Esophagus muscularis mucosa (tissue), 4 donors: ENCODE measurements at regions not wholly inside any gene's neighbourhood (a gene's known extent, or its start where the extent isn't known, plus 50 kb on each side); places are given as distances from the start of the nearest gene placed in this dataset.

ENCODE experiments used
- DNase-seq: peaks from one replicate; pipeline ENCODE4 v3.0.0-alpha.2; 2017; ENCODE audit errors: extremely low spot score
- H3K27ac ChIP-seq, 4 donors: fragments of 200-600 bp; sonication (generic); replicated peaks in 1 of 4; 1 replicate in 3 of 4; 2 replicates in 1 of 4; pipeline ENCODE4 v1.5.1; 2016 to 2019; ENCODE audit warnings: mild to moderate bottlenecking in 1 of 4
- H3K27me3 ChIP-seq, 4 donors: fragments of 200-600 bp; sonication (generic); one replicate each; pipeline versions ENCODE4 v1.5.1 to v1.6.0; 2016 to 2019
- H3K36me3 ChIP-seq, 4 donors: fragments of 200-600 bp; sonication (generic); one replicate each; pipeline ENCODE4 v1.5.1; 2016 to 2019
- H3K4me1 ChIP-seq, 4 donors: fragments of 200-600 bp; sonication (generic); one replicate each; pipeline ENCODE4 v1.5.1; 2016 to 2019
- H3K4me3 ChIP-seq, 4 donors: fragments of 200-600 bp; sonication (generic); 1 replicate in 2 of 4; 2 replicates in 2 of 4; pipeline ENCODE4 v1.5.1; 2016 to 2019; ENCODE audit warnings: mild to moderate bottlenecking in 4 of 4, moderate library complexity in 1 of 4
- H3K9me3 ChIP-seq, 4 donors: fragments of 200-600 bp; sonication (generic); 1 replicate in 3 of 4; 2 replicates in 1 of 4; pipeline ENCODE4 v1.5.1; 2016 to 2019
- EP300 ChIP-seq: sonication (generic); formaldehyde crosslinking; IDR thresholded peaks from one replicate; pipeline ENCODE4 v1.6.1; 2017; ENCODE audit warnings: antibody characterized with exemption
- POLR2A ChIP-seq: fragments of 450-650 bp; IDR thresholded peaks from one replicate; pipeline ENCODE4 v1.6.1; 2017; ENCODE audit warnings: antibody characterized with exemption, moderate library complexity, mild to moderate bottlenecking, low read depth
- POLR2AphosphoS5 ChIP-seq, 2 donors: sonication (generic); formaldehyde crosslinking; IDR thresholded peaks; one replicate each; pipeline ENCODE4 v1.6.1; 2017; ENCODE audit warnings: antibody characterized with exemption in 2 of 2
- WGBS: methylation state at CpG from one replicate; pipeline ENCODE4 v1.1.5; 2018; 5-methylcytosine and 5-hydroxymethylcytosine counted together
- intact Hi-C: fragments of 100-400 bp; cut with DNase I; formaldehyde crosslinking; loops from one replicate; pipeline ENCODE4 v1.15.1; 2023
- TF ChIP-seq, protein P1 (sequence below), 3 experiments: fragments of 200-600 bp in 2 of 3; fragments of 450-650 bp in 1 of 3; sonication (generic) in 2 of 3; IDR thresholded peaks; one replicate each; pipeline ENCODE4 v1.5.1; 2017 to 2019; ENCODE audit warnings: antibody characterized with exemption in 3 of 3, mild to moderate bottlenecking in 2 of 3, moderate library complexity in 1 of 3

GRCh38 chr2:18883616-18884456 is 294.5 kb upstream of the NT5C1B start:
- 67% methylated on average over 3 of the region's 3 CpGs for WGBS
- Histone ChIP-seq H3K36me3 (no peaks in the 10 kb centered on the region), H3K27me3 (no peaks in the 10 kb centered on the region), H3K27ac (no peak overlapping the region), H3K4me3 (no peak overlapping the region), H3K9me3 (no peaks in the 10 kb centered on the region), H3K4me1 (peaks cover 0 to 5% (median 0%) of the 10 kb centered on the region in 4 donors)
- no peak for DNase-seq
- TF ChIP-seq, protein P1, sequence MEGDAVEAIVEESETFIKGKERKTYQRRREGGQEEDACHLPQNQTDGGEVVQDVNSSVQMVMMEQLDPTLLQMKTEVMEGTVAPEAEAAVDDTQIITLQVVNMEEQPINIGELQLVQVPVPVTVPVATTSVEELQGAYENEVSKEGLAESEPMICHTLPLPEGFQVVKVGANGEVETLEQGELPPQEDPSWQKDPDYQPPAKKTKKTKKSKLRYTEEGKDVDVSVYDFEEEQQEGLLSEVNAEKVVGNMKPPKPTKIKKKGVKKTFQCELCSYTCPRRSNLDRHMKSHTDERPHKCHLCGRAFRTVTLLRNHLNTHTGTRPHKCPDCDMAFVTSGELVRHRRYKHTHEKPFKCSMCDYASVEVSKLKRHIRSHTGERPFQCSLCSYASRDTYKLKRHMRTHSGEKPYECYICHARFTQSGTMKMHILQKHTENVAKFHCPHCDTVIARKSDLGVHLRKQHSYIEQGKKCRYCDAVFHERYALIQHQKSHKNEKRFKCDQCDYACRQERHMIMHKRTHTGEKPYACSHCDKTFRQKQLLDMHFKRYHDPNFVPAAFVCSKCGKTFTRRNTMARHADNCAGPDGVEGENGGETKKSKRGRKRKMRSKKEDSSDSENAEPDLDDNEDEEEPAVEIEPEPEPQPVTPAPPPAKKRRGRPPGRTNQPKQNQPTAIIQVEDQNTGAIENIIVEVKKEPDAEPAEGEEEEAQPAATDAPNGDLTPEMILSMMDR (IDR thresholded peaks at IDR 0.05): peak in 1 of 3 experiments; percentile 46
- TF ChIP-seq EP300: no peak
- no peak for TF ChIP-seq POLR2A
- no peak for TF ChIP-seq POLR2AphosphoS5 (IDR thresholded peaks at IDR 0.05)
- intact Hi-C loops: loop anchor here (10.0 kb wide), 1 partner anchor 481 kb away; no protein-coding TSS in a partner anchor

- H3K4me3 ChIP-seq: no peak overlapping the region
- TF ChIP-seq, protein P1 (IDR thresholded peaks at IDR 0.05): no peak
- TF ChIP-seq POLR2AphosphoS5 (IDR thresholded peaks at IDR 0.05) (no peak), POLR2A (no peak)
- 96% methylated on average over 2 of the region's 2 CpGs for WGBS
- no peaks in the 10 kb centered on the region for H3K9me3 ChIP-seq
- H3K27me3 ChIP-seq: no peaks in the 10 kb centered on the region
- no peaks in the 10 kb centered on the region for H3K36me3 ChIP-seq
- no peak for DNase-seq
- intact Hi-C loops: no loop called here
- no peak overlapping the region for H3K27ac ChIP-seq
- H3K4me1 ChIP-seq: no peaks in the 10 kb centered on the region
These were observed 282.1 kb upstream of the NT5C1B start for GRCh38 chr2:18871430-18871829.

- H3K27ac ChIP-seq: no peak overlapping the region
- no peak for TF ChIP-seq POLR2AphosphoS5 (IDR thresholded peaks at IDR 0.05)
- no peak for TF ChIP-seq EP300
- TF ChIP-seq, protein P1 (IDR thresholded peaks at IDR 0.05): no peak
- TF ChIP-seq POLR2A: no peak
- H3K27me3 ChIP-seq: no peaks in the 10 kb centered on the region
- H3K4me1 ChIP-seq: no peaks in the 10 kb centered on the region
- H3K4me3 ChIP-seq: no peak overlapping the region
- DNase-seq: no peak
- H3K36me3 ChIP-seq: no peaks in the 10 kb centered on the region
- intact Hi-C loops: no loop called here
- H3K9me3 ChIP-seq: no peaks in the 10 kb centered on the region
These were observed 280.9 kb upstream of the NT5C1B start for GRCh38 chr2:18870307-18870706.

DNA sequence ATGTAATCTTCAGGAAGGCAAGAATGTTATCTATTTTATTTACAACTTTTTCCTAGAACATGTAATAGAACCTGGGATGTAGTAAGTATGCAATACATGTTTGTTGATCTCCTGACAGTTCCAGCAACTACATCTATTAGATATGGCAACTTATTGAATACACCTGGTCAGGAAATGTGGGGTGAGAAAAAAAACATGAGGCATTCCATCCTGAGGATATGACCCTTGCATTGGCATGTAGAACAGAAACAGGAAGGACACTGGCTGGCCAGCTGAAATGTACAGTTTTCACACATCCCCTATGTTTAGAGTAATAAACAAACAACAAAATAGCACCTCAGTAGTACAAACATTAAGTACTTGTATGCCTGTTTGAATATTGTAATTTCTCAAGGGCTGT is 272.6 kb upstream of the NT5C1B start:
- no peak overlapping the region for H3K27ac ChIP-seq
- H3K4me3 ChIP-seq: no peak overlapping the region
- no peaks in the 10 kb centered on the region for H3K36me3 ChIP-seq
- DNase-seq: no peak
- H3K27me3 ChIP-seq: no peaks in the 10 kb centered on the region
- no peaks in the 10 kb centered on the region for H3K4me1 ChIP-seq
- no peaks in the 10 kb centered on the region for H3K9me3 ChIP-seq
- intact Hi-C loops: no loop called here
- TF ChIP-seq, protein P1 (IDR thresholded peaks at IDR 0.05): no peak
- no peak for TF ChIP-seq EP300

DNA sequence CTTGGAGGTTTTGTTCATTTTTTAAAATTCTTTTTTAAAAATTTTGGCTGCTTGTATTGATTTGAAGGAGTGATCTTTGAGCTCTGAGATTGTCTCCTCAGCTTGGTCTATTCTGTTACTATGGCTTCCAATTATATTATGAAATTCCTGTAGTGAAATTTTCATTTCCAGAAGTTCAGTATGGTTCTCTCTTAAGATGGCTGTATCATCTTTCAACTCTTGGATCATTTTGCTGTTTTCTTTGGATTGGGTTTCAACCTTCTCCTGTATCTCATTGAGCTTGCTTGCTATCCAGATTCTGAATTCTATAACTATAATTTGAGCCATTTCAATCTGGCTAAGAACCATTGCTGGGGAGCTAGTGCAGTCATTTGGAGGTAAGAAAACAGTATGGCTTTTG is 270.8 kb upstream of the NT5C1B start:
- no peak for DNase-seq
- H3K4me1 ChIP-seq: no peaks in the 10 kb centered on the region
- H3K4me3 ChIP-seq: no peak overlapping the region
- H3K27me3 ChIP-seq: no peaks in the 10 kb centered on the region
- no peak overlapping the region for H3K27ac ChIP-seq
- intact Hi-C loops: no loop called here
- H3K9me3 ChIP-seq: no peaks in the 10 kb centered on the region
- TF ChIP-seq POLR2A (no peak), POLR2AphosphoS5 (IDR thresholded peaks at IDR 0.05) (no peak), EP300 (no peak)
- TF ChIP-seq, protein P1 (IDR thresholded peaks at IDR 0.05): no peak
- H3K36me3 ChIP-seq: no peaks in the 10 kb centered on the region
